ENCODE measurements at regions not wholly inside any gene's neighbourhood (a gene's known extent, or its start where the extent isn't known, plus 50 kb on each side); places are given as distances from the start of the nearest gene placed in this dataset.

DNA sequence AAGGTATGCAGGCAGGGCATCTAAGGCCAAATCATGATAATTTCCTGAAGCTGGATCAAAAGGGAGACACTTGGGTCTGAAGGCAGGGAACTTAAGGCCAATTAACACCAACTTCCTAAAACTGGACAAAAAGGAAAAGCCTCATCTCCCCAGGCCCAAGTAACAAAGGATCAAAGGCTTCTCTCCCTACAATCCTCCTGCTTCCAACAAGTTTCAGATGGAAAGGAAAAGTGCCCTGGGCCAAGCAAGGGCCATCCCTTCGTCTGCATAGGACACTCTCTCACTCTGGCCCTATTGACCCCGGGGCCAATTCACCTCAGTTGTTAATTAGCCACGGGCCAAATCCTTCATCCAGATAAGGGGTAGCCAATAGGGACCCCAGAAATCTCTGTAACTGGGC lies 1335.8 kb upstream of the CDH2 start:
- Histone ChIP-seq H2BK15ac (ENCODE audit: low read length) (no peak overlapping the region), H3K18ac (ENCODE audit: extremely low read depth, low read length) (no peak overlapping the region), H4K91ac (replicated peaks; ENCODE audit: insufficient read length, low read length) (no peak overlapping the region), H4K8ac (ENCODE audit: extremely low read depth, insufficient read depth, low read length) (no peak overlapping the region), H3K4me1 (replicated peaks in 1 of 4; ENCODE audit: control insufficient read depth in 3 of 4, insufficient read depth in 4 of 4, low read length in 3 of 4) (no peaks in the 10 kb centered on the region), H3K14ac (ENCODE audit: insufficient read length) (no peak overlapping the region), H3K27ac (ENCODE audit: low read depth, low read length) (no peak overlapping the region), H3K4me2 (ENCODE audit: insufficient read depth in 1 of 2, low read depth in 2 of 2, low read length in 2 of 2) (no peak overlapping the region), H3K9me3 (ENCODE audit: insufficient read depth in 2 of 2, low read depth in 1 of 2, low read length in 1 of 2) (no peaks in the 10 kb centered on the region), H4K20me1 (replicated peaks in 1 of 2; ENCODE audit: control insufficient read depth in 1 of 2, insufficient read depth in 2 of 2, low read length in 2 of 2) (no peaks in the 10 kb centered on the region), H2BK120ac (replicated peaks; ENCODE audit: low read depth, low read length) (no peak overlapping the region), H3K79me1 (ENCODE audit: low read depth, low read length) (no peaks in the 10 kb centered on the region), H2AFZ (ENCODE audit: low read length) (no peak overlapping the region), H2BK5ac (ENCODE audit: low read depth, low read length) (no peak overlapping the region), H3K27me3 (replicated peaks in 1 of 4; ENCODE audit: control insufficient read depth in 3 of 4, extremely low read depth in 1 of 4, insufficient read depth in 3 of 4, low read length in 3 of 4) (no peaks in the 10 kb centered on the region), H3K56ac (replicated peaks; ENCODE audit: insufficient read length, low read depth, low read length) (no peak overlapping the region), H3K23ac (ENCODE audit: insufficient read length) (no peak overlapping the region), H3K9ac (replicated peaks in 1 of 4; ENCODE audit: extremely low read depth in 1 of 4, low read depth in 3 of 4, low read length in 3 of 4) (no peak overlapping the region), H2AK5ac (ENCODE audit: low read depth, low read length) (no peak overlapping the region), H3K4ac (replicated peaks; ENCODE audit: insufficient read length, low read depth, low read length) (no peak overlapping the region), H2BK12ac (ENCODE audit: low read depth, low read length) (no peak overlapping the region), H3K36me3 (ENCODE audit: control insufficient read depth in 2 of 4, insufficient read depth in 4 of 4, low read length in 3 of 4) (no peaks in the 10 kb centered on the region), H3K79me2 (ENCODE audit: control insufficient read depth in 1 of 2, insufficient read depth in 2 of 2, low read length in 2 of 2) (no peaks in the 10 kb centered on the region), H4K5ac (ENCODE audit: insufficient read length, low read depth, low read length) (no peak overlapping the region), H3K23me2 (ENCODE audit: low read depth, low read length) (no peaks in the 10 kb centered on the region), H3K4me3 (ENCODE audit: extremely low read depth in 1 of 4, insufficient read depth in 2 of 4, low read depth in 3 of 4, low read length in 4 of 4) (no peak overlapping the region), H2BK20ac (ENCODE audit: low read length) (no peak overlapping the region)
- WGBS, 2 experiments (ENCODE audit: extremely low coverage in 1 of 2, insufficient coverage in 1 of 2, insufficient read length in 1 of 2, insufficient replicate concordance in 2 of 2, low coverage in 1 of 2, low lambda C conversion rate in 2 of 2, missing lambda C conversion rate in 1 of 2): 97% methylated on average over 3 of the region's 3 CpGs; no CpG with 5 or more reads in 1 of the 2 experiments
- ChIA-PET CTCF (ENCODE audit: partially characterized antibody) (no interaction called here), POLR2A (ENCODE audit: partially characterized antibody) (no interaction called here)
- no peak for DNase-seq (ENCODE audit: low read depth in 1 of 2, low spot score in 2 of 2)
- FAIRE-seq: no peak
- no peak for TF ChIP-seq CBX8 (IDR thresholded peaks at IDR 0.05; ENCODE audit: borderline replicate concordance, low read depth, low read length)
- TF ChIP-seq CTBP2 (IDR thresholded peaks at IDR 0.05; ENCODE audit: borderline replicate concordance, insufficient read depth, insufficient read length, low read length): no peak
- TF ChIP-seq TBP (IDR thresholded peaks at IDR 0.05; ENCODE audit: low read depth, low read length): no peak
- TF ChIP-seq KDM5A (IDR thresholded peaks at IDR 0.05; ENCODE audit: low read length): no peak
- TF ChIP-seq TAF1 (IDR thresholded peaks at IDR 0.05; ENCODE audit: low read depth, low read length): no peak
- no peak for TF ChIP-seq RXRA (IDR thresholded peaks at IDR 0.05; ENCODE audit: insufficient read depth, low read depth, low read length)
- TF ChIP-seq PHF8 (conservative IDR thresholded peaks at IDR 0.05; ENCODE audit: low read depth, low read length): no peak
- TF ChIP-seq, protein P1, sequence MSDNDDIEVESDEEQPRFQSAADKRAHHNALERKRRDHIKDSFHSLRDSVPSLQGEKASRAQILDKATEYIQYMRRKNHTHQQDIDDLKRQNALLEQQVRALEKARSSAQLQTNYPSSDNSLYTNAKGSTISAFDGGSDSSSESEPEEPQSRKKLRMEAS (IDR thresholded peaks at IDR 0.05): no peak
- TF ChIP-seq SP4 (IDR thresholded peaks at IDR 0.05; ENCODE audit: low read length): no peak
- no peak for TF ChIP-seq SAP30 (IDR thresholded peaks at IDR 0.05; ENCODE audit: insufficient read depth, insufficient replicate concordance, low read length)
- TF ChIP-seq GABPA (IDR thresholded peaks at IDR 0.05; ENCODE audit: borderline replicate concordance, insufficient read depth, low read length): no peak
- no peak for TF ChIP-seq RBBP5 (IDR thresholded peaks at IDR 0.05; ENCODE audit: borderline replicate concordance, low read depth, low read length)
- TF ChIP-seq ZNF274 (IDR thresholded peaks at IDR 0.05; ENCODE audit: borderline replicate concordance, extremely low read depth, low read length): no peak
- TF ChIP-seq, protein P2, sequence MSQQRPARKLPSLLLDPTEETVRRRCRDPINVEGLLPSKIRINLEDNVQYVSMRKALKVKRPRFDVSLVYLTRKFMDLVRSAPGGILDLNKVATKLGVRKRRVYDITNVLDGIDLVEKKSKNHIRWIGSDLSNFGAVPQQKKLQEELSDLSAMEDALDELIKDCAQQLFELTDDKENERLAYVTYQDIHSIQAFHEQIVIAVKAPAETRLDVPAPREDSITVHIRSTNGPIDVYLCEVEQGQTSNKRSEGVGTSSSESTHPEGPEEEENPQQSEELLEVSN (IDR thresholded peaks at IDR 0.05): no peak
- TF ChIP-seq JUN (IDR thresholded peaks at IDR 0.05; ENCODE audit: low read depth, low read length): no peak
